GM10266 (cell line): ENCODE measurements at regions not wholly inside any gene's neighbourhood (a gene's known extent, or its start where the extent isn't known, plus 50 kb on each side); places are given as distances from the start of the nearest gene placed in this dataset.

ENCODE experiments used
- DNase-seq: peaks from one replicate; pipeline ENCODE4 v3.0.0; 2012; ENCODE audit errors: extremely low spot score
- TF ChIP-seq, protein P1 (sequence below): IDR thresholded peaks from 2 replicates; pipeline ENCODE4 v1.5.1; 2012; ENCODE audit warnings: mild to moderate bottlenecking, low read depth; ENCODE audit not compliant: control insufficient read depth, insufficient read depth; ENCODE audit errors: missing control alignments

DNA sequence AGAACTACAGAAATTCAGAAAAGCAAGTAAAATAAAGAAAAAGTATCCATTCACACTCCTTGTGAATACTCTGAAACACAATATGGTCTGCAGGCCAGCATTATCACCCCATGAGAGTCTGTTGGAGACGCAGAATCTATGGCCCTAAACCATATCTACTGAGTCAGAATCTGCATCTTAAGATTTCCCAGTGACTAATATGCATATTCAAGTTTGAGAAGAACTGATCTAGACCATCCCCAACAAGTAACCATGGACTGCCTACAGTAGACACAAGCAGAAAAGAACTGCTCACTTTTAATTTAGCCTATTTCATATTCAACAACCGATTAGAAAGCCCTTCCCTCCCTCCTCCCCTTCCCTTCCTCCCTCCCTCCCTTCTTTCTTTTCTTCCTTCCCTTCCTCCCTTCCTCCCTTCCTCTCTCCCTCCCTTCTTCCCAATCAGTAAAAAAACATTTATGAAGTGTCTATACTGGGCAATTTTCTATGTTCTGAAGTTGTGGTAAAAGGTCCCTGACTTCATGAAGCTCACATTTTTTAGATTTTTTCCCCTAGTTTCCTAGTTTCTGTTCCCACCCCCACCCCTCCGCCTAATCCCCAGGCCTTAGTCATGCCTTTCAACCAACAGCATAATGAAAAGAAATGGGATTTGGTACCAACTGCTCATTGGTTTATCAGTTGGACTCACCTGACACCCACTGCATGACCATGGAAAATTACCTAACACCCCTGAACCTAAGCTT, 125.2 kb downstream of the CNTN3 start:
- TF ChIP-seq, protein P1, sequence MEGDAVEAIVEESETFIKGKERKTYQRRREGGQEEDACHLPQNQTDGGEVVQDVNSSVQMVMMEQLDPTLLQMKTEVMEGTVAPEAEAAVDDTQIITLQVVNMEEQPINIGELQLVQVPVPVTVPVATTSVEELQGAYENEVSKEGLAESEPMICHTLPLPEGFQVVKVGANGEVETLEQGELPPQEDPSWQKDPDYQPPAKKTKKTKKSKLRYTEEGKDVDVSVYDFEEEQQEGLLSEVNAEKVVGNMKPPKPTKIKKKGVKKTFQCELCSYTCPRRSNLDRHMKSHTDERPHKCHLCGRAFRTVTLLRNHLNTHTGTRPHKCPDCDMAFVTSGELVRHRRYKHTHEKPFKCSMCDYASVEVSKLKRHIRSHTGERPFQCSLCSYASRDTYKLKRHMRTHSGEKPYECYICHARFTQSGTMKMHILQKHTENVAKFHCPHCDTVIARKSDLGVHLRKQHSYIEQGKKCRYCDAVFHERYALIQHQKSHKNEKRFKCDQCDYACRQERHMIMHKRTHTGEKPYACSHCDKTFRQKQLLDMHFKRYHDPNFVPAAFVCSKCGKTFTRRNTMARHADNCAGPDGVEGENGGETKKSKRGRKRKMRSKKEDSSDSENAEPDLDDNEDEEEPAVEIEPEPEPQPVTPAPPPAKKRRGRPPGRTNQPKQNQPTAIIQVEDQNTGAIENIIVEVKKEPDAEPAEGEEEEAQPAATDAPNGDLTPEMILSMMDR, result no peak
- DNase-seq, result no peak

DNA sequence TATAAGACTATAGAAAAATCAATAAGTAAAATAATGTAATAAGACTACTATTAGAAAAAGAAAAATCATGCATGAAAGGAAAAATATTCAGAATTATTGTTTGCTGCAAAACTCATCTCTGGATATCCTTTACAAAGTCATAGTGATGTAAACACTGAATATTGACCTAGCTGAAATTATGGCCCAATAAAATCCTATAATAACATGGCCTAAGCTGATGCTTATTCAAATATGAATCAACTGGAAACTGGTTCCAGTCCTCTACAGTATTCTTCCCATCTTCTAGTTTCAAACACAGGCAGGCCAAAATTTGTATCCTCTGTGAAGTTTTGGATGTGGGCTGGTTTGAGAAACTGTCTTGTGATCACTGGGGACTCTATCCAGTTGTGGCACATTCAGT, 134.5 kb downstream of the CNTN3 start:
- DNase-seq, result no peak
- TF ChIP-seq, protein P1, result no peak

DNA sequence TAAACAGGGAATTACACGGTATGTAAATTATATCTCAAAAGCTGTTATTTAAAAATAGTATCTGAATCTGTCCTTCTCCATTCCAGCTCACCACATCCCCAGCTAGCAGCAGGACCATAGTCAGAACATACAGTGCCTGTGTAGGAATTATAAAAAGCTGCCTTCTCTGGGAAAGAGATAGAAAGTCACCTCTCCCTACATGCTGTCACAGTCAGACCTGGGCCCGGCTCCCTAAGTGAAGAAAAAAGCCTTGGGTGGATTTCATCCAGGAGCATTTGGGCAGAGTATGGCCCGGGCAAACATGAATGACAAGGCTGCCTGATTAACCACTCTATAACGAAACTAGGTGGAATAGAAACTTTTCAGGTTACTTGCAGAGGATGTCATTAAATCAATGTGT, 144.1 kb downstream of the CNTN3 start:
- TF ChIP-seq, protein P1, result no peak
- DNase-seq, result no peak

DNA sequence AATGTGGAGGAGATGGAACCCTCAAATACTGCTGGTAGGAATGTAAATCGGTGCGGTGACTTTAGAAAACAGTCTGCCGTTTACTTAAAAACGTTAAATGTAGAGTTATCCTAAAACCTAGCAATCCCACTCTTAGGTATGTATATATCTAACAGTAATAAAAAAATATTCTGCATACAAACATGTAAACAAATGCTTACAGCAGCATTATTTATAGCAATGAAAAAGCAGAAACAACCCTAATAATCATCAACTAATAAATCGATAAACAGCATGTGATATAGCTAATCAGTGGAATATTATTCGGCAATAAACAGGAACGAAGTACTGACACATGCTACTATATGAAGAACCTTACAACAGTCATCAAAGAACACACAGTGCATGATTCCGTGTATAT, 144.7 kb downstream of the CNTN3 start:
- TF ChIP-seq, protein P1, result no peak
- no peak for DNase-seq

DNA sequence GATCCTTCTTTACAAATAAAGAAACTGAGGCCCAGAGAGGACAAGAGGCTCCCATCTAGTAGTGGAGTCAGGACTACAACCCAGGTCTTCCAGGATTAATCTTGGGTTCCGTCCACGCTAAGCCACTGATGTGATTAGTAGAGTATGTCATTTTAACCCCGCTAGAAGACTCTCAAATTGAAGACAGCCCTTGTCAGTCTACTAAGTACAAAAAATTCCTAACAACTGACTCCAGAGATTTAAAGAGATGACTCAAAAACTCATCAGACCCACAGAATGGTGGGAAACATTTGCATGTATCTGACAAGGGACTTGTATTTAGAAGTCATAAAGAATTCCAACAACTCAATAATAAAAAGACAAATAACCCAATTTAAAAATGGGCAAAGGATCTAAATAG, 145.3 kb downstream of the CNTN3 start:
- TF ChIP-seq, protein P1, result no peak
- no peak for DNase-seq

DNA sequence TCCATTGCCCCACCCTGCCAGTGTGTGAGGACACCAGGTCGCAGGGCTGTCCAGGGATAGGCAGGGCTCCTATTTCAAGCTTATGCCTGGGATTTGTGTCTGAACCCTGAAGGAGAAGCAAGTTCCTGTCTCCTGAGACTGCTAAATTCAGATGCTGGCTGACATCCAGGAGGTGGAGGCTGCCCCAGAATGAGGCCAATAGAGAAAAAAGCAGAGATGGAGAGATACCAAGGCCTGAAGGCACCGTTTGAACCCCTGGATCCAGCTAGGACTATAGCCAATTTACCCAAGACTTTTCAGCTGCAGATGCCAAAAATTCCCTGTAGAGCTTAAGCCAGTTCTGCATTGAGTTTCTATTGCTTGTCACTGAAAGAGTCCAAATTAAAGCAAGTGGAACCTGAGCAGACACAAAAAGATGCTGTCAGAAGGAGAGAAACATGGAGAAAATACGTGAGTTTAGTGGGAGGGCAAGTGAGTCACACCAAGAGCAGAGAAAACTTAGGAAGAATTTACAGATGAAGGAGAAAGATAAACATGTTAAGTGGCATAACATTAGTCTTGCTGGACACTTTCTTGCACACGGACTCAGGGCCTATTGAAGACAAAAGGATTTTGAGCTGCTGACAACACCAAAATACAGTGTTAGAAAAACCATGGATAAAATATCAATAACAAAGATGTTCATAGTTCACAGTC, 148.6 kb downstream of the CNTN3 start:
- DNase-seq, result no peak
- TF ChIP-seq, protein P1, result no peak

DNA sequence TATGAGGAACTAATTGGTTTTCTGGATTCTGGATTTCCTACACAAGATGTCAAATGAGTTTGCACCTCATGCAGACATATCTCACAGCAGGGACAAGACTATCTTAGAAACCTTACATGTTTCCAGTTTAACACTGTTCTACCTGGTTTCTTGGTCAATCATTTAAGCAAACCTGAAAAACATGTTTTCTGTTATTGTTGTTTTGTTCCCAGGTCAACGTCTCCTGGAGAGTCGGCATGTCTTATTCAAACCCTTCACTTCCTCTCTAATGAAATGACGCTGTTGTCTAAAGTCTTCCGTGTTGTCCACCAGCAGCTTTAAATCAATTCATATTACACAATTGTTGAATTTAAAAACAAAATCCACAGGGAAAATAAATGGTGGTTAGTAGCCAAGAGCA, 150.9 kb downstream of the CNTN3 start:
- DNase-seq, result no peak
- TF ChIP-seq, protein P1, result no peak
